Muscle layer of duodenum (tissue), 2 donors: ENCODE measurements at regions not wholly inside any gene's neighbourhood (a gene's known extent, or its start where the extent isn't known, plus 50 kb on each side); places are given as distances from the start of the nearest gene placed in this dataset.

ENCODE experiments used
- H3K27ac ChIP-seq: one replicate; pipeline ENCODE4 v1.7.0; 2013; ENCODE audit warnings: mild to moderate bottlenecking, low read length
- H3K27me3 ChIP-seq: one replicate; pipeline ENCODE4 v1.7.0; 2013; ENCODE audit warnings: low read depth, mild to moderate bottlenecking, control low read depth, low read length
- H3K36me3 ChIP-seq, 2 donors: one replicate each; pipeline ENCODE4 v1.7.0; 2013; ENCODE audit warnings: low read length in 2 of 2, control low read depth in 1 of 2, mild to moderate bottlenecking in 1 of 2; ENCODE audit not compliant: insufficient read depth in 2 of 2, control insufficient read depth in 1 of 2
- H3K4me1 ChIP-seq, 2 donors: one replicate each; pipeline ENCODE4 v1.7.0; 2013; ENCODE audit warnings: low read length in 2 of 2, mild to moderate bottlenecking in 2 of 2, control low read depth in 1 of 2, moderate library complexity in 1 of 2; ENCODE audit not compliant: insufficient read depth in 2 of 2, control insufficient read depth in 1 of 2
- H3K4me3 ChIP-seq, 2 donors: one replicate each; pipeline ENCODE4 v1.7.0; 2013; ENCODE audit warnings: low read length in 2 of 2, low read depth in 1 of 2, mild to moderate bottlenecking in 1 of 2
- H3K9me3 ChIP-seq, 2 donors: one replicate each; pipeline ENCODE4 v1.7.0; 2013; ENCODE audit warnings: low read length in 2 of 2, control low read depth in 1 of 2, mild to moderate bottlenecking in 1 of 2; ENCODE audit not compliant: control insufficient read depth in 1 of 2
- donor health status: healthy.

- H3K9me3 ChIP-seq: no peaks in the 10 kb centered on the region
- H3K4me1 ChIP-seq: no peaks in the 10 kb centered on the region
- no peak overlapping the region for H3K27ac ChIP-seq
- H3K4me3 ChIP-seq: no peak overlapping the region
- H3K27me3 ChIP-seq: no peaks in the 10 kb centered on the region
- no peaks in the 10 kb centered on the region for H3K36me3 ChIP-seq
Observed at GRCh38 chr6:104614394-104614793, 245.3 kb downstream of the HACE1 start.

- Histone ChIP-seq H3K4me1 (no peaks in the 10 kb centered on the region), H3K27ac (no peak overlapping the region), H3K27me3 (no peaks in the 10 kb centered on the region), H3K36me3 (no peaks in the 10 kb centered on the region), H3K9me3 (no peaks in the 10 kb centered on the region), H3K4me3 (no peak overlapping the region)
Observed at GRCh38 chr6:104613416-104614001, 246.2 kb downstream of the HACE1 start.

- Histone ChIP-seq H3K36me3 (no peaks in the 10 kb centered on the region), H3K4me3 (no peak overlapping the region), H3K27me3 (no peaks in the 10 kb centered on the region), H3K27ac (no peak overlapping the region), H3K4me1 (no peaks in the 10 kb centered on the region), H3K9me3 (no peaks in the 10 kb centered on the region)
Observed at GRCh38 chr6:104612541-104612940, 247.2 kb downstream of the HACE1 start.

- H3K36me3 ChIP-seq: no peaks in the 10 kb centered on the region
- no peak overlapping the region for H3K4me3 ChIP-seq
- no peaks in the 10 kb centered on the region for H3K27me3 ChIP-seq
- no peaks in the 10 kb centered on the region for H3K4me1 ChIP-seq
- H3K27ac ChIP-seq: no peak overlapping the region
- no peaks in the 10 kb centered on the region for H3K9me3 ChIP-seq
Observed at GRCh38 chr6:104608101-104608500, 251.6 kb downstream of the HACE1 start.

GRCh38 chr6:104607501-104607900, 252.2 kb downstream of the HACE1 start:
- Histone ChIP-seq H3K4me3 (no peak overlapping the region), H3K27ac (no peak overlapping the region), H3K9me3 (no peaks in the 10 kb centered on the region), H3K36me3 (no peaks in the 10 kb centered on the region), H3K27me3 (no peaks in the 10 kb centered on the region), H3K4me1 (no peaks in the 10 kb centered on the region)

GRCh38 chr6:104606361-104606760, 253.4 kb downstream of the HACE1 start:
- no peaks in the 10 kb centered on the region for H3K36me3 ChIP-seq
- H3K4me1 ChIP-seq: no peaks in the 10 kb centered on the region
- H3K27me3 ChIP-seq: no peaks in the 10 kb centered on the region
- no peak overlapping the region for H3K4me3 ChIP-seq
- no peaks in the 10 kb centered on the region for H3K9me3 ChIP-seq
- H3K27ac ChIP-seq: no peak overlapping the region

- Histone ChIP-seq H3K36me3 (no peaks in the 10 kb centered on the region), H3K27me3 (no peaks in the 10 kb centered on the region), H3K27ac (no peak overlapping the region), H3K4me3 (no peak overlapping the region), H3K4me1 (peaks cover 0 to 4% of the 10 kb centered on the region in 2 donors), H3K9me3 (no peaks in the 10 kb centered on the region)
Observed at GRCh38 chr6:104604685-104605084, 255.0 kb downstream of the HACE1 start.

GRCh38 chr6:104603108-104603745, 256.5 kb downstream of the HACE1 start:
- Histone ChIP-seq H3K9me3 (no peaks in the 10 kb centered on the region), H3K4me1 (peaks cover 0 to 4% of the 10 kb centered on the region in 2 donors), H3K27ac (no peak overlapping the region), H3K36me3 (no peaks in the 10 kb centered on the region), H3K4me3 (no peak overlapping the region), H3K27me3 (no peaks in the 10 kb centered on the region)

- H3K9me3 ChIP-seq: no peaks in the 10 kb centered on the region
- no peaks in the 10 kb centered on the region for H3K27me3 ChIP-seq
- H3K27ac ChIP-seq: no peak overlapping the region
- no peaks in the 10 kb centered on the region for H3K36me3 ChIP-seq
- H3K4me1 ChIP-seq: peaks cover 0 to 4% of the 10 kb centered on the region in 2 donors
- H3K4me3 ChIP-seq: peak overlapping the region in 1 of 2 donors; percentile 7
Observed at GRCh38 chr6:104601721-104602120, 258.0 kb downstream of the HACE1 start.

GRCh38 chr6:104601131-104601651, 258.5 kb downstream of the HACE1 start:
- Histone ChIP-seq H3K9me3 (no peaks in the 10 kb centered on the region), H3K27ac (no peak overlapping the region), H3K27me3 (no peaks in the 10 kb centered on the region), H3K4me1 (peaks cover 0 to 4% of the 10 kb centered on the region in 2 donors), H3K4me3 (peak overlapping the region; percentile 7), H3K36me3 (no peaks in the 10 kb centered on the region)

GRCh38 chr6:104600639-104600931, 259.1 kb downstream of the HACE1 start:
- H3K27me3 ChIP-seq: no peaks in the 10 kb centered on the region
- no peak overlapping the region for H3K27ac ChIP-seq
- H3K4me1 ChIP-seq: peaks cover 0 to 4% of the 10 kb centered on the region in 2 donors
- no peaks in the 10 kb centered on the region for H3K9me3 ChIP-seq
- no peaks in the 10 kb centered on the region for H3K36me3 ChIP-seq
- no peak overlapping the region for H3K4me3 ChIP-seq
